HG03558 (cell line): ENCODE measurements at regions not wholly inside any gene's neighbourhood (a gene's known extent, or its start where the extent isn't known, plus 50 kb on each side); places are given as distances from the start of the nearest gene placed in this dataset.

Experiments used
- ATAC-seq: cut with Tn5 transposase; IDR thresholded peaks from one replicate; pipeline ENCODE4 v1.9.1; 2021; ENCODE audit warnings: moderate number of reproducible peaks; ENCODE audit not compliant: unreplicated experiment; ENCODE audit errors: extremely low read depth

DNA sequence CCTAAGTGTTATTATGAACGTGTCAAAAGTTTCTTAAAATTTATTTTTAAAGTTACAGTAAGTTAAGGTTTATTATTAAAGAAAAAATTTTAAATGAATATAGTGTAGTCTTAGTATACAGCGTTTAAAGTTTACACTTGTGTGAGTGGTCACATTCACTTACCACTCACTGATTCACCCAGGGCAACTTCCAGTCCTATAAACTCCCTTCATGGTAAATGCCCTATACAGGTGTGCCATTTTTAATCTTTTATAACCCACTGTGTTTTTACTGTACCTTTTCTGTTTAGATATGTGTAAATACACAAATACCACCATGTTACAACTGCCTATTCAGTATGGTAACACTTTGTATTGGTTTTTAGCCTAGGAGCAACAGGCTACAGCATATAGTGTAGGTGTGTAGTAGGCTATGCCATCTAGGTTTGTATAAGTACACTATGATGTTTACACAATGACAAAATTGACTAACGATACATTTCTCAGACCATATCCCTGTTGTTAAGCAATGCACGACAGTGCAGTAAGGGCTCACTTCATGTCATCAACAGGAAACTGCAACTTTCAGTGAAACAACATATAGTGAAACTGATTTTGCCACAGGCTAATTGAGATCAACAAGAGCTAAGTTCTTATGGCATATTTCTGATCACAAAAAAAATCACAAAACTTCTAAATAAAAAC lies 112.0 kb upstream of the TMCC3 start:
- ATAC-seq = peak; percentile 73

- no peak for ATAC-seq
Measured at GRCh38 chr12:94761559-94761958, 111.2 kb upstream of the TMCC3 start.

GRCh38 chr12:94760786-94761185 lies 110.4 kb upstream of the TMCC3 start:
- no peak for ATAC-seq

GRCh38 chr12:94756789-94757188 lies 106.4 kb upstream of the TMCC3 start:
- no peak for ATAC-seq

GRCh38 chr12:94755598-94755997 lies 105.2 kb upstream of the TMCC3 start:
- ATAC-seq = no peak

DNA sequence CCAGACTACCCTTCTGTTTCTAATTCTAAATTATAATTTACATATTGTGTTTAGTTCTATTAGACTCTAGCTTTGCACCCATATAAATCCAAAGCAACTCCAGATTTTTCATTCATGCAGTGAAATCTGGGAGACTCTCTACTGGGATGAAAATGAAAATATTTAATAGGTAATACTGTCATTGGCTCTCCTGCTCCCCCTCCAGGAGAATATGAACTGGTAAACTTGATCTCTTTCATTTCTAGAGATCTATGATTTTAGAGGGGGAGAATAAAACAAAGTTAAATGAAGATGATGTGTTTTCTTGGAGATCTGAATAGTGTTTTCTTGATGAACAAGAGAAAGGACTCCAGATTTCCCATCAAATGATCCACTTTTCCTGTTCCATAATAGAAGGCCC lies 104.3 kb upstream of the TMCC3 start:
- ATAC-seq = no peak

GRCh38 chr12:94753036-94753679 lies 102.8 kb upstream of the TMCC3 start:
- ATAC-seq = no peak

GRCh38 chr12:94750864-94751263 lies 100.5 kb upstream of the TMCC3 start:
- ATAC-seq = no peak

GRCh38 chr12:94749890-94750289 lies 99.5 kb upstream of the TMCC3 start:
- no peak for ATAC-seq

DNA sequence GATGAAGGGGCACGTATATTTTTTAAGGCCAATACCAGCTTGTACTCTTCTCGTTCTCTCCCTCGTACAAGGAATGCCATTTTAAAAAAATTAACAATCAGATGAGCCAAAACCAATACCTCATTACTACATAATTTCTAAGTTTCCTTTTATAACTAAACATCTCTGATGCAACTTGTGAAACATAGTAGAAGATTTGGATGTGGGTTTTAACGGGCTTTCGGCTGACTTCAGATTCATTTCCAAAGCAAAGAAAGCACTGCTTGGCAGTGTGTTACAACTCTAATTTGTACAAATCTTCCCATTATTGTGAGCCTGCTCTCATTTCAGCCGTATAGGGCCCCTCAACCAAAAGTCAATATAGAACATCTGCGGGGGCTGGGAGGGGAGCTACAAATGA lies 99.1 kb upstream of the TMCC3 start:
- no peak for ATAC-seq

- no peak for ATAC-seq
Measured at GRCh38 chr12:94748726-94749421, 98.5 kb upstream of the TMCC3 start.

DNA sequence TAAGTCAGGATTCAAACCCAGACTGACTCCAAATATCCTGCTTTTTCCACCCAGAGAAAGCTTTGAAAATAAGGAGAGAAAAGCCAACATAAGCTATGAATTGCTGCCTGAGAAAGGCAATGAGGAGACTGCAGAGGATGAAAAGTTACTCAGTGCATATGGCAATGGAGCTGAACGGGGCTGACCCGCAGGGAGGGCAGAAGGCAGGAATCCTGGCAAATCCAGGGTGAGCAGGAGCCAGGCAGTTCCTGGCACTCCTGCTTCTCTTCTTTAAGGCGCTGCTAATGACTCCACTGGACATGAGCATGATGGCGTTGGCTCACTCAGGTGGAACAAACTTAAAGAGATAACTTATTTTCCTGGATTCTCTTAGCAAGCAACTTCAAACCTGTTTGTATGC lies 95.2 kb upstream of the TMCC3 start:
- ATAC-seq = no peak

DNA sequence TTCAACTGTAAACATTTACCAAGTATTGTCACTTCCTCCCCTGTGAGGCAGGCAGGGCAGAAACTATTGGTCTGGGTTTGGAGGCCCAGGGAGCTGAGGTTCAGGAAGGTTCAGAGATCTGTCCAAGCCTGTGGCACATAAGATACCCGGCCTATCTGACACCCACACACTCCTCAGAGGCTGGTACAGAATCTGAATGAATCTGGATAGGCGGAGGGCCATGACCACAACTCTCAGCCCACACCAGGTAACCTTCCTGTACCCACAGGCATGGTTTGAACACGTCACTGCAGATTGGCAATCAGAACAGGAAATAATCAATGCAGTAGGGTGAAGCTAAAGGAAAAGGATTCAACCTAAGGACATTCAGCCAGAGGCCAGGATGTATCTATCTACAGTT lies 92.8 kb upstream of the TMCC3 start:
- no peak for ATAC-seq

- ATAC-seq = no peak
Measured at GRCh38 chr12:94740601-94741362, 90.4 kb upstream of the TMCC3 start.

GRCh38 chr12:94736820-94737219 lies 86.5 kb upstream of the TMCC3 start:
- no peak for ATAC-seq

GRCh38 chr12:94736004-94736403 lies 85.6 kb upstream of the TMCC3 start:
- ATAC-seq = no peak

DNA sequence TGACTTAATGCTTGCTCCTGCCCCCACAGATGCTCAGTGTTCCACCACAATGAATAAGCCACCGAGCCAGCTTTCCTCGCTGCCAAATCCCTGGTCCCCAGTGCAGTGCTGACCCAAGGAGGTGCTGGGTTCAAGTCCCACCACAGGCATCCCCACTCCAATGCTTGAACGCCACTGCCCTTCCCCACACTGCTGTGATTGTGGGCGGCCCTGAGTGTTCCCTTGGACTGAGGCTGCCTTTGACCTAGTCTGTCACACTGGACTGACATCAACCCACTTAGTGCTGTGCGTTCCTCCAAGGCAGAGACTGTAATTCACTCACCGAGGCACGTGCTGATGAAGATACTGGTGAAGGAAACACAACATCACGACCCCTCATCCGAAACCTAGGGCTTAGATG lies 83.4 kb upstream of the TMCC3 start:
- ATAC-seq = no peak

DNA sequence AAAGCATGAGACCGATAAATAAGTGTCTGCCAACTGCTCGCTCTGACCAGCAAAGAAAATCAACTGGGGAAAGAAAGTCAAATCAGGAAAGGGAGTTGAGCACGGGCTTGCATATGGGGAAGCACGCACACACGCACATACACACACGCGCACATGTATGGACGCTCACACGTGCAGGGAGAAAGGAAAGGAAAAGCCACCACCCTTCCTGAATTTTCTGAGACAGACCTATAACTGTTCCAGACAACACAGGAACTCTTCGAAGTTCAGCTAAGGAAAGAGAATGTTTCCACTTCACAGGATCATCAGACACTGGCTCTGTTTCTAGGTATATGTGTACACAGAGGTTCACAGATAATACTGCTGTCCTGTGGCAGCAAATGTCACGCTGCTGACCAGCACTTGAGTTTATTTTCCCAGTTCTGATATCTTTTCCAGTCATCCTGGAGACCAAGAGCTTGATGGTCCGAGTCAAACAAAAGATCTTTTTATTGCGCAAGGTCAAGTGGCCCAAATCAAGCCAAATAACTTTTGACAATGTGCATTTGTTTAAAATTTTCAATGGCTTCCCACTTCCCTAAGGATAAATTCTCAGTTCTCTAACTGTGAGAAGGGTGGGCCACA lies 82.1 kb upstream of the TMCC3 start:
- ATAC-seq = no peak

DNA sequence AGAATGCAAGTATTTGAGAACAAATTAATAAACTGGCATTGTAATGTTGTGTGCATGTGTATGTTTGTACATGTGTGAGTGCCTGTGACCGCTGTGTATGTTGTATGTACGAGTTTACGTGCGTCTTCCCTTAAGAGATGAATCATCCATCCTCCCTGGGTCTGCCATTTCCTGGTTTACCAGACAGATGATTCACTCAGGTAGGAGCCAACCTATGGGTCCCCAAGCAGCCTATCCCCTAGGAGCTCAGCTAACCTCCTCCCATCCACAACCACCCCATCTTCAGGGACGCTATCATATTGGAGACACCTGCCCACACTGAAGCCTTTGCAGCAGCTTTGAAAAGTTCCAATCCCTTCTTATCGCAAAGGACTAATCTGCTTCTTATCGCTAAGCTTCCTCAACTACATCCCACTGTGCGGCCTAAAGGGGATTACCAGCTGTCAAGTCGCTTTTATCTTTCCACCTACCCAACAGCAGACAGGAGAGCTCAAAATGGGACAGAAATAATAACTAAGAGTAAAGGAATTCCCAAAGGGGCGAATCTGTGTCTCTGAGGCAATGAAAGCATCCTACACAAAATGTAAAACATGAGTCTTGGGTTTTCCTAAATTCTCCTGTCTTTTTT lies 81.5 kb upstream of the TMCC3 start:
- no peak for ATAC-seq

DNA sequence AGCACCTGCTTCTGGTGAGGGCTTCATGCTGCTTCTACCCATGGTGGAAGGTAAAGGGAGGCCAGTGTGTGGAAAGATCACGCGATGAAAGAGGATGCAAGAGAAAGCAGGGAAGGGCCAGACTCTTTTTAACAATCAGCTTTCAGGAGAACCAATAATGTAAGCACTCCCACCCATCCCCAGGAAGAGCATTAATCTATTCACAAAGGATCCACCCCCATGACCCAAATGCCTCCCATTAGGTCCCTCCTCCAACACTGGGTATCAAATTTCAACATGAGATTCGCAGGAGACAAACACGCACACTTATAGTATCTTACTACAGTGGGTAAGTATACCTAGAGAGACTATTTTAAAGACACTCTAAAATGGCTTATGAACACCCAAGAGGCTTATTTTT lies 80.5 kb upstream of the TMCC3 start:
- no peak for ATAC-seq
